CD8-positive, alpha-beta memory T cell (primary cell): ENCODE measurements at regions not wholly inside any gene's neighbourhood (a gene's known extent, or its start where the extent isn't known, plus 50 kb on each side); places are given as distances from the start of the nearest gene placed in this dataset.

Source experiments
- CTCF ChIA-PET: fragments of 350-600 bp; sonication (Branson Sonifier 250); formaldehyde crosslinking; loops from one replicate; lab custom pipeline; 2021; ENCODE audit warnings: antibody characterized with exemption; lab: Charles Lee
- POLR2A ChIA-PET: fragments of 350-600 bp; sonication (Branson Sonifier 250); formaldehyde crosslinking; loops from one replicate; lab custom pipeline; 2021; ENCODE audit warnings: antibody characterized with exemption; lab: Charles Lee
- DNase-seq, 5 donors: peaks; one replicate each; pipeline versions ENCODE4 v3.0.0 to v3.0.0-alpha.2; 2020 to 2022; ENCODE audit warnings: mixed read lengths in 1 of 5
- H3K27ac ChIP-seq: one replicate; pipeline ENCODE4 v1.7.0; 2013; ENCODE audit warnings: low read depth, mild to moderate bottlenecking, low read length, moderate library complexity
- H3K27me3 ChIP-seq: 2 replicates; pipeline ENCODE4 v1.7.0; 2013; ENCODE audit warnings: low read length, mild to moderate bottlenecking; ENCODE audit not compliant: insufficient read depth, poor library complexity, severe bottlenecking
- H3K36me3 ChIP-seq: 2 replicates; pipeline ENCODE4 v1.7.0; 2013; ENCODE audit warnings: mild to moderate bottlenecking, low read length, moderate library complexity; ENCODE audit not compliant: insufficient read depth
- H3K4me1 ChIP-seq: 2 replicates; pipeline ENCODE4 v1.7.0; 2013; ENCODE audit warnings: mild to moderate bottlenecking, low read length, moderate library complexity; ENCODE audit not compliant: insufficient read depth
- H3K4me3 ChIP-seq: 2 replicates; pipeline ENCODE4 v1.7.0; 2013; ENCODE audit warnings: mild to moderate bottlenecking, low read length
- H3K9me3 ChIP-seq: 2 replicates; pipeline ENCODE4 v1.7.0; 2013; ENCODE audit warnings: mild to moderate bottlenecking, low read length
- H3K27ac Mint-ChIP-seq, 8 donors: one replicate each; pipeline ENCODE4 v1.8.0; 2020 to 2021; ENCODE audit warnings: mixed read lengths in 8 of 8, mild to moderate bottlenecking in 6 of 8, inconsistent platforms in 3 of 8, moderate library complexity in 3 of 8
- H3K27me3 Mint-ChIP-seq, 2 donors: one replicate each; pipeline ENCODE4 v1.8.0; 2020 to 2021; ENCODE audit warnings: mixed read lengths in 2 of 2, mild to moderate bottlenecking in 1 of 2, moderate library complexity in 1 of 2
- H3K36me3 Mint-ChIP-seq, 3 donors: one replicate each; pipeline ENCODE4 v1.8.0; 2020 to 2021; ENCODE audit warnings: mixed read lengths in 3 of 3, inconsistent platforms in 1 of 3, mild to moderate bottlenecking in 1 of 3
- H3K4me1 Mint-ChIP-seq, 3 donors: one replicate each; pipeline ENCODE4 v1.8.0; 2020 to 2021; ENCODE audit warnings: mixed read lengths in 3 of 3, inconsistent platforms in 1 of 3, mild to moderate bottlenecking in 1 of 3
- H3K4me3 Mint-ChIP-seq, 7 donors: one replicate each; pipeline ENCODE4 v1.8.0; 2020 to 2021; ENCODE audit warnings: mixed read lengths in 7 of 7, mild to moderate bottlenecking in 6 of 7, moderate library complexity in 4 of 7, inconsistent platforms in 2 of 7
- H3K9me3 Mint-ChIP-seq, 5 donors: one replicate each; pipeline ENCODE4 v1.8.0; 2020 to 2022; ENCODE audit warnings: mixed read lengths in 5 of 5, mild to moderate bottlenecking in 3 of 5, moderate library complexity in 2 of 5, inconsistent platforms in 1 of 5

DNA sequence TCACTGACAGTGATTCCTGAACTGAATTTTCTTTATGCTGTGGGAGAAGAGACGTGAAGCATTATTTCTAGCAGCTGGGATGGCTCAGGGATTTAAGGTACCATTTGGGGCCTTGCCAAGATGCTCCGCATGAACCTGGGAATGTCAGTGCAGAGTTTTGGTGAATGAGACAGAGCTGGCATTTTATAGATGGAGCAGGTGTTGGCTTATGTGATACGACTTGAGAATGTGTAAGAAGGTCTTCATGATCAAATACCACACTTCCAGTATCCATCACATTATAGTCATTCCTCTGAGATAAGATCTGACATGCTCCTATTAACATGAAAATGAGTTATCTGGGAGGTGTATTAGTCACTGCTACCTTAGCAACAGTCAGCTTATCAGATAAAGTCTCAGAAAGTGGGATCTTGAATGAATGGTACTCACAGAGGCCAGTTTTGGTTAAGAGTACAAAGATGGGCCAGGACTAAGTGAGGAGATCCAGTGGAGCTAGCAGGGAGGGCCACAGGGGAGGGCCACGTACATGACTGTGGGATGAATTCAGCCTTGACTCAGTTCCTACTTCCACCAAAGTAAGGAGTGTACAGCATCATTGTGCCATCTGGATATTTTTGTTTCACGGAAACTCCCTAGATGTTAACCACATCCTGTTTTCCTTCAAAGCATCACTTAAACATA, 116.7 kb downstream of the SPCS3 start:
- ChIA-PET CTCF (no interaction called here), POLR2A (no interaction called here)
- H3K27ac Mint-ChIP-seq, result no peak overlapping the region
- DNase-seq, result no peak
- no peak overlapping the region for H3K4me3 Mint-ChIP-seq
- H3K36me3 Mint-ChIP-seq, result no peaks in the 10 kb centered on the region
- H3K36me3 ChIP-seq, result no peaks in the 10 kb centered on the region
- H3K9me3 ChIP-seq, result no peaks in the 10 kb centered on the region
- no peak overlapping the region for H3K4me3 ChIP-seq
- peaks cover 0 to 2% of the 10 kb centered on the region in 2 donors for H3K27me3 Mint-ChIP-seq
- no peak overlapping the region for H3K27ac ChIP-seq
- peaks cover 0 to 4% (median 0%) of the 10 kb centered on the region in 5 donors for H3K9me3 Mint-ChIP-seq
- H3K4me1 ChIP-seq, result no peaks in the 10 kb centered on the region
- peaks cover 0 to 11% (median 8%) of the 10 kb centered on the region in 3 donors for H3K4me1 Mint-ChIP-seq
- H3K27me3 ChIP-seq, result no peaks in the 10 kb centered on the region

DNA sequence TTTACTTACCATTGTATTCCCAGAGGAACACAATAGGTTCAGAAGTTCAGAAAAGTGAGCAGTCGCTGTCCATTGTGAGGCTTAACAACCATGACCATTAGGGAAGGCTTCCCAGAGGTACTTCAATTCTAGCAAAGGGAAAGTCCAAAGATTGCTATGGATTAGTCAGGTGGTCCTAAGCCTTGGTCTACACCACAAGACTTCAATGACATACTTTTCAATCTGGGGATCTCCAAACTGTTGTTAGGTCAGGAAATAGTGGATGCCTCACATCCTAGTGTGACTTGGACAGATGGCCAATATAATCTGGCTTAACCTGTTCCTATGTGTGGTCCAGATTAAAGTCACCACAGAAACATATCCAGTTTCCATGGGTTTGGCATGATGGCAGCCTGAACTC, 118.0 kb downstream of the SPCS3 start:
- H3K4me1 Mint-ChIP-seq, result peaks cover 0 to 11% (median 8%) of the 10 kb centered on the region in 3 donors

DNA sequence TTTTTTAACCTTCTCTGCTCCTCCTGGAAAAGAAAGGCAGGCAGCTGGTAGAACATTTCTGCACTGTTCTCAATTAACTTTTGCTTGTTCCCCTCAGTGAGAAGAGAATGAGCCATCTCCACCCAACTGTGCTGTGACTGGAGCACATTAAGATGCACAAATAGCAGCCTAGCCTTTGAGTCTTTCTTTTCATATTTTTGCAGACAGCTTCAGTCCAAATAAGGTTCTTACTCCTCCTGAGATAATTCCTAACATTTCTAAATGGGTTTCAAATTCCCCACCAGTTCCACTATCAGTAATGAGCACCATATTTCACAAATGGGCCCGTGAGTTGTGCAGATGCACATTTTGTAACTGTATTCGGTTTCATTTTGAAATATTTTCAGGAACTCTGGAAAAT, 118.6 kb downstream of the SPCS3 start:
- H3K36me3 ChIP-seq, result no peaks in the 10 kb centered on the region
- H3K4me3 Mint-ChIP-seq, result no peak overlapping the region
- CTCF ChIA-PET, result no interaction called here
- H3K27ac ChIP-seq, result no peak overlapping the region
- no peaks in the 10 kb centered on the region for H3K27me3 Mint-ChIP-seq
- H3K36me3 Mint-ChIP-seq, result no peaks in the 10 kb centered on the region
- POLR2A ChIA-PET, result no interaction called here
- H3K9me3 Mint-ChIP-seq, result peaks cover 0 to 2% (median 0%) of the 10 kb centered on the region in 5 donors
- H3K4me1 Mint-ChIP-seq, result peaks cover 0 to 11% (median 8%) of the 10 kb centered on the region in 3 donors
- H3K4me3 ChIP-seq, result no peak overlapping the region
- H3K9me3 ChIP-seq, result no peaks in the 10 kb centered on the region
- no peak for DNase-seq
- H3K27ac Mint-ChIP-seq, result no peak overlapping the region
- H3K4me1 ChIP-seq, result no peaks in the 10 kb centered on the region
- no peaks in the 10 kb centered on the region for H3K27me3 ChIP-seq

More for the DNA sequence above, 118.0 kb downstream of the SPCS3 start:
- ChIA-PET CTCF (no interaction called here), POLR2A (no interaction called here)
- Mint-ChIP-seq H3K4me3 (no peak overlapping the region), H3K9me3 (peaks cover 0 to 2% (median 0%) of the 10 kb centered on the region in 5 donors), H3K36me3 (no peaks in the 10 kb centered on the region), H3K27ac (no peak overlapping the region), H3K27me3 (no peaks in the 10 kb centered on the region)
- H3K27ac ChIP-seq, result no peak overlapping the region
- H3K4me3 ChIP-seq, result no peak overlapping the region
- no peaks in the 10 kb centered on the region for H3K4me1 ChIP-seq
- DNase-seq, result no peak
- H3K36me3 ChIP-seq, result no peaks in the 10 kb centered on the region
- H3K9me3 ChIP-seq, result no peaks in the 10 kb centered on the region
- no peaks in the 10 kb centered on the region for H3K27me3 ChIP-seq

DNA sequence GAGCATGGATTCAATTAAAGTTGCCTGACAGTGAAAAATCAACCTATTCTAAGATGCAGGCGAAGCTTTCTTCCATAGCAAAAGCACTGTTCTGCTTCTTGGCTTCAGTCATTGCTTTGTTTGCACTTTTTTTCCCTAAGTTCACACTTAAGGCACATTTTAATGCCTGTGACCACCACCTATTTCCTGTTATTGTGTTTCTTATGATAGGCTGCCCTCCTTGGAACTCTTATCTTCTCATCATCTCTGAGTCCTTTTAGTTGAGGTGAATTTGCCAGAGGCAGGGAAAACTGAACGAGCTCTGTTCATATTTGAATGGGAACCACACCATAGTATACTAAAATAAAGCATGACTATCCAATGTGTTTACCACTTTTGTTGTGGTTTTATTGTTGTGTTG, 119.8 kb downstream of the SPCS3 start:
- Histone ChIP-seq H3K4me3 (no peak overlapping the region), H3K4me1 (no peaks in the 10 kb centered on the region), H3K36me3 (no peaks in the 10 kb centered on the region), H3K27ac (no peak overlapping the region), H3K9me3 (no peaks in the 10 kb centered on the region), H3K27me3 (no peaks in the 10 kb centered on the region)
- peaks cover 0 to 11% (median 8%) of the 10 kb centered on the region in 3 donors for H3K4me1 Mint-ChIP-seq
- peaks cover 0 to 2% (median 0%) of the 10 kb centered on the region in 5 donors for H3K9me3 Mint-ChIP-seq
- no peaks in the 10 kb centered on the region for H3K27me3 Mint-ChIP-seq
- no peak for DNase-seq
- H3K4me3 Mint-ChIP-seq, result no peak overlapping the region
- H3K27ac Mint-ChIP-seq, result no peak overlapping the region
- ChIA-PET POLR2A (no interaction called here), CTCF (no interaction called here)
- H3K36me3 Mint-ChIP-seq, result no peaks in the 10 kb centered on the region

DNA sequence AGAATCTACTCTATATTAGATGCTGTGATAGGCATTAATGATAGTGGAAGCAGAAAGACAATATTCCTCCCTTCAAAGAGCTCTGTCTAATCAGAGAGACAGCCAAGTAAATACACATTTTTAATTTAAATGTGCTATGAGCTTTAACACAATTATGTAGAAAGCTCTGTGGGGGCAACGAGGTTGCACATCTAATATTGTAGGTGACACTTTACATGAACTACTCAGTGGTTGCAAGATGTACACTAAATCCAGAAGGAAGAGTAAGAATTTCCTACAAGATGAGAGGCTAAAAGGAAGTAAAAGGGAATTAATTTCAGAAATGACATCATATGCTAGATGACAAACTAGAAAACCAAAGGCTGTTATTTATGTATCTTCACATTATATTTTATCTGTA, 120.9 kb downstream of the SPCS3 start:
- H3K9me3 Mint-ChIP-seq, result peaks cover 0 to 2% (median 0%) of the 10 kb centered on the region in 5 donors
- Histone ChIP-seq H3K9me3 (no peaks in the 10 kb centered on the region), H3K4me3 (no peak overlapping the region), H3K27me3 (no peaks in the 10 kb centered on the region), H3K36me3 (no peaks in the 10 kb centered on the region), H3K27ac (no peak overlapping the region), H3K4me1 (no peaks in the 10 kb centered on the region)
- H3K36me3 Mint-ChIP-seq, result no peaks in the 10 kb centered on the region
- POLR2A ChIA-PET, result no interaction called here
- H3K4me1 Mint-ChIP-seq, result peaks cover 0 to 11% (median 8%) of the 10 kb centered on the region in 3 donors
- DNase-seq, result no peak
- CTCF ChIA-PET, result no interaction called here
- no peak overlapping the region for H3K4me3 Mint-ChIP-seq
- H3K27me3 Mint-ChIP-seq, result no peaks in the 10 kb centered on the region
- no peak overlapping the region for H3K27ac Mint-ChIP-seq

DNA sequence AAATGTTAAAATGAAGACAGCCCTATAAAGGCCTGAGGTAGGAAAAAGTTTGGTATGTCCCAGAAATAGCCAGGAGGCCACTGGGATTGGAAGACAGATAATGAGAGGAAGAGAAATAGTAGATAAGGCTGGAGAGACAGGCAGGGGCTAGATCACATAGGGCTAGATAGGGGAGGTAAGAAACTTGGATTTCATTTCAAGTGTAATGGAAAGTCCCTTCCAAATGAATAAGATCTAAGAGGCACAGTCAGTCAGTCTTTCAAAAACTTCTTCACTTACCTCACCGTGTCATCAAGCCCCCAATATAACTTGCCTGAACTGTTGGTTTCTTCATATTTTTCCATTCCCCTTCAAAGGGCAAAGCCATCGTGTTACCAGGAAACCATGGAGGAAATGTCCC, 121.8 kb downstream of the SPCS3 start:
- H3K27ac Mint-ChIP-seq, result no peak overlapping the region
- H3K36me3 Mint-ChIP-seq, result no peaks in the 10 kb centered on the region
- no peak for DNase-seq
- peaks cover 0 to 2% (median 0%) of the 10 kb centered on the region in 5 donors for H3K9me3 Mint-ChIP-seq
- no peak overlapping the region for H3K4me3 Mint-ChIP-seq
- no peak overlapping the region for H3K27ac ChIP-seq
- H3K27me3 Mint-ChIP-seq, result no peaks in the 10 kb centered on the region
- POLR2A ChIA-PET, result no interaction called here
- peaks cover 0 to 8% (median 6%) of the 10 kb centered on the region in 3 donors for H3K4me1 Mint-ChIP-seq
- CTCF ChIA-PET, result no interaction called here
- no peaks in the 10 kb centered on the region for H3K9me3 ChIP-seq
- H3K27me3 ChIP-seq, result no peaks in the 10 kb centered on the region
- H3K4me3 ChIP-seq, result no peak overlapping the region
- no peaks in the 10 kb centered on the region for H3K4me1 ChIP-seq
- no peaks in the 10 kb centered on the region for H3K36me3 ChIP-seq

DNA sequence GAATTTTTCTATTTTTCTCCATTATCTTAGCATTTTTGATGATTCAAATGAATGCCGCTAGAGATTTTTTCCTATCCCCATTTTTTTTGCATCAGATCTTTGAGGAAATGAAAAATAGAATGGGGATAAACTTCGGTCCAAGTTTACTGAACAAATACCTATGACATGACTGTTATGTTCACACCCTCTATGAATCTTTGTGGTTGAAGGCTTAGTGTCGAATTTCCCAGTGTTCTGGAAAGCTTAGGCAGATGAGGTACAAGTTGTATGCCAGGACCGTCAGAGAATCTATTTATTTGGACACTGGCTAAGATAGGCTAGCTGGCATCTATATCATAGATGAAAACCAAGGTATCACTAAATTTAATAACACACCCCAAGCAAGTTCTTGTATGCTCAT, 123.4 kb downstream of the SPCS3 start:
- Histone ChIP-seq H3K4me1 (no peaks in the 10 kb centered on the region), H3K27ac (no peak overlapping the region), H3K9me3 (no peaks in the 10 kb centered on the region), H3K36me3 (no peaks in the 10 kb centered on the region), H3K27me3 (no peaks in the 10 kb centered on the region), H3K4me3 (no peak overlapping the region)
- no peaks in the 10 kb centered on the region for H3K27me3 Mint-ChIP-seq
- no peak overlapping the region for H3K4me3 Mint-ChIP-seq
- peaks cover 0 to 2% (median 0%) of the 10 kb centered on the region in 5 donors for H3K9me3 Mint-ChIP-seq
- ChIA-PET POLR2A (no interaction called here), CTCF (no interaction called here)
- no peaks in the 10 kb centered on the region for H3K4me1 Mint-ChIP-seq
- no peaks in the 10 kb centered on the region for H3K36me3 Mint-ChIP-seq
- H3K27ac Mint-ChIP-seq, result no peak overlapping the region
- no peak for DNase-seq

DNA sequence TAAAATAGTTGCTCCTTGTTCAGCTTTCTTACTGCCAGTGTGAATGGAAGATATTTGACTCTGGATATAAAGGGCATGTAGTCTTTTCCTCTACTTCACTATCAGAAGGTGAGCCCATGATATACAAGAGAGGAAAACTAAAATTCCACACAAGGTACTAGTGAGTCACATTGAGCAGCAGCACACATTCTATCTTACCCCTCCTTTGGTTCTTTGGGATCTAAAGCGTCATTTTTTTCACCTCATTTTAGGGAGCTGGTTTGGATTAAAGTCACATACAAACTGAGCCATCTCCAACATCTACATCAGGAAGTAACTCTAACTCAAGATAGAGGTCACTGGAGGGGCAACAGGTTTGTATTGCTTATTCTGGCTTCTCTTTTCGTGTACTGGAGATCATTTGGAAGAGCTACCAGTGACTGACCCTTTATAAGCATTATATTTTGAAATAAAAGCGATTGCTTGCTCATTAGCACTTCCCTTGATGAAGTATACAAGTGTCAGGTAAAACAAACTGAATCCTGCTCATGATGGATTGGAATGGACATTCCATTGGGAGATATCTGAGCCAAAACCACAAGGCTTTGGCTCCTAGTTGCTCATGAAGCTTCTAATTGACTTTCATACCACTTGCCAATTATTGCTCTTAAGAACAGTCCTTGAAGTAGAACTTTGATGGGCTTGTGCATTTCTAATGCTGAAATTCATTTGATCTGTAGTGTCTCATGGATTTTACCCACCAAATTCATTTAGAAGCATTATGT, 124.1 kb downstream of the SPCS3 start:
- no peaks in the 10 kb centered on the region for H3K9me3 ChIP-seq
- no peaks in the 10 kb centered on the region for H3K36me3 ChIP-seq
- no peaks in the 10 kb centered on the region for H3K4me1 Mint-ChIP-seq
- H3K27me3 Mint-ChIP-seq, result no peaks in the 10 kb centered on the region
- no peak overlapping the region for H3K4me3 ChIP-seq
- no peaks in the 10 kb centered on the region for H3K4me1 ChIP-seq
- no peak for DNase-seq
- CTCF ChIA-PET, result no interaction called here
- H3K27ac Mint-ChIP-seq, result no peak overlapping the region
- H3K9me3 Mint-ChIP-seq, result peaks cover 0 to 2% (median 0%) of the 10 kb centered on the region in 5 donors
- no peaks in the 10 kb centered on the region for H3K36me3 Mint-ChIP-seq
- H3K27me3 ChIP-seq, result no peaks in the 10 kb centered on the region
- no peak overlapping the region for H3K4me3 Mint-ChIP-seq
- no peak overlapping the region for H3K27ac ChIP-seq
- POLR2A ChIA-PET, result no interaction called here
